Anterior cingulate cortex (tissue), 58 donors: ENCODE measurements at regions not wholly inside any gene's neighbourhood (a gene's known extent, or its start where the extent isn't known, plus 50 kb on each side); places are given as distances from the start of the nearest gene placed in this dataset.
"Not testable (repeated sequence)": the region's sequence is repeated elsewhere in the genome, so short reads cannot be mapped to it uniquely, and the experiment has no call there.

Experiments
- DNase-seq, 58 donors: peaks; one replicate each; lab custom pipeline; 2025; lab: John Stamatoyannopoulos, UW

GRCh38 chr3:16765661-16766060 lies 119.1 kb upstream of the PLCL2 start:
- DNase-seq, result no peak

DNA sequence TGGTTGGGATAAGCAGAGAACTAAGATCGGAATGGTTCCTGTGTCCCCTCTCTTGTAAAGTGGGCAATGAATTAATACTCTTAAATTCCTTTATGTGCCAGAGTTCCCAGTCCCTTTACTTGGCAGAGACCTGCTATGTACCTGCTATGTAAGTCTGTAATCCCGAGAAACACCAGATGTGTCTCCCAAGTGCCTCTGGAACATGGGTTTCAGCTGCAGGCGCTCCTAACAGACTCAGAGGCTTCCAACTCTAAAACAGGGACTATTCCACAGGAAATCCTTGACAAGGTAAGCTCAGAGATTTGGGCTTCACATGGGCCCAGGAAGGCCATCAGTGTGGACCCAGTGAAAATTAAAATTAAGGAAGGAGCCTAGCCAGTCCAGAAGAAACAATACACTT lies 117.7 kb upstream of the PLCL2 start:
- no peak for DNase-seq

DNA sequence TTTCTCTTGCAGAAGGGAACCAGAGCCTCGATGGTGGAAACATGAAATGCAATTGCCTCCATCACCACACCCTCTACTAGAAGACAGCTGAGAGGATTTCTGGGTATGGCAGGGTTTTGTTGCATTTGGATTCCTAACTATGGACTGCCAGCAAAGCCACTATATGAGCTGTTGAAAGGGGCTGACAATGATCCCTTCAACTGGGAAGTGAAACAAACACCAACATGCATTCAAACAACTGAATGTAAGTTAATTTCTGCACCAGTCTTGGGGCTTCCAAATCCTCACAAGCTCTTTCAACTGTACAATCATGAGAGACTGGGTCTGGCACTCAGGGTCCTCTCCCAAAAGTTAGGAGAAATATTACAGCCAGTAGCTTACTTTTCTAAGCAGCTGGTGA lies 116.7 kb upstream of the PLCL2 start:
- DNase-seq, result no peak

DNA sequence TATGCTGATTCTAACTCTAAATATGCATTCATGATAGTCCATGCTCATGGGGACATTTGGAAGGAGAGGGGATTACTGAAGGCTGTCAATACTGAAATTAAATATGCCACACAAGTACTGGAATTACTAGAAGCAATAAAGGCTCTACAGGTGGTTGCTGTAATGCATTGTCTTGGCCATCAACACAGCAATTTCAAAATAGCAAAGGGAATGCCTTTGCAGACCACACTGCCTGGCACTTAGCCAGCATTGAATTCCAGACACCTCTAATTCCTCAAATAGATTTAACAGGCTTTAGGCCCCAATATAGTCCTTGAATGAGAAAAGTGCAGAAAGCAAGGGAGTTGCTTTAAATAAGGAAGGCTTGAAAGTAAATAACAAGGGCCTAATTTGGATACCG lies 115.8 kb upstream of the PLCL2 start:
- no peak for DNase-seq

DNA sequence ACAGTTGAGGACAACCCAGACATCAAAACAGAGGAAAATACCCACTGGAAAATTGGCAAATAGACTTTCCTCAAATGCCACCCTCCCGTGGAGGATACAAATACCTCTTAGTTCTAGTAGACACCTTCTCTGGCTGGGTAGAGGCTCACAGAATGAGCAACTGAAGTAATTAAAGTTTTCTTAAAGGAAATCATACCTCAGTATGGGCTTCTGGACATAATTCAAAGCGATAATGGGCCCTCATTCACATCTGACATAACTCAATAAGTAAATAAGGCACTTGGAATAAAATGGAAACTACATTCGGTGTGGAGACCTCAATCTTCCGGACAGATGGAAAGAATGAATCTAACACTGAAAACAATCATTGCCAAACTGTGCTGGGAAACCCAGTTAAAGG lies 115.2 kb upstream of the PLCL2 start:
- DNase-seq, result no peak

GRCh38 chr3:16770021-16770420 lies 114.7 kb upstream of the PLCL2 start:
- no peak for DNase-seq

GRCh38 chr3:16770792-16771191 lies 114.0 kb upstream of the PLCL2 start:
- DNase-seq, result no peak

- not testable (repeated sequence) for DNase-seq
Observed at GRCh38 chr3:16773594-16773993, 111.2 kb upstream of the PLCL2 start.

DNA sequence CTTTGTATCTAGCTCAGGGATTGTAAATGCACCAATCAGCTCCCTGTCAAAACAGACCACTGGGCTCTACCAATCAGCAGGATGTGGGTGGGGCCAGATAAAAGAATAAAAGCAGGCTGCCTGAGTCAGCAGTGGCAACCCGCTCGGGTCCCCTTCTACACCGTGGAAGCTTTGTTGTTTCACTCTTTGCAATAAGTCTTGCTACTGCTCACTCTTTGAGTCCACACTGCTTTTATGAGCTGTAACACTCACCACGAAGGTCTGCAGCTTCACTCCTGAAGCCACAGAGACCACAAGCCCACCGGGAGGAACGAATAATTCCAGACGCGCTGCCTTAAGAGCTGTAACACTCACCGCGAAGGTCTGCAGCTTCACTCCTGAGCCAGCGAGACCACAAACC lies 110.2 kb upstream of the PLCL2 start:
- not testable (repeated sequence) for DNase-seq

GRCh38 chr3:16784973-16785372 lies 99.8 kb upstream of the PLCL2 start:
- no peak for DNase-seq

DNA sequence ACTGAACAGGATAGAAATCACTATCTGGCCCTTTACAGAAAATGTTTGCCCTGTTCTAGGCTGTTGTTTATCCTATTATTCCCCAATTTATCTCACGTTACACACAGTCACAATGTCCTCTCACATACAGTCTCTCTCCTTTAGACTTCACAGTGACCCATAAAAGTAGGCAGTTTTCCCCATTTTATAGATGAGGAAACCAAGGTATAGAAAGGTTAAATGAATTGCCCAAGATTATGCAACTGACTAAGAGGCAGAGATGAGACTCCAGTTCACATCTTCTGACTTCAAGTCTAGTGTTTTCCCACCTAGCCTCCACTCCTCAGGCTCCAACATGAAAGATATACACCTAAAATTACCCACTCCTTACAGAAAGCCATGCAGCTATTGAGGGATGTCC lies 99.3 kb upstream of the PLCL2 start:
- DNase-seq, result no peak

- no peak for DNase-seq
Observed at GRCh38 chr3:16788440-16789056, 96.2 kb upstream of the PLCL2 start.

DNA sequence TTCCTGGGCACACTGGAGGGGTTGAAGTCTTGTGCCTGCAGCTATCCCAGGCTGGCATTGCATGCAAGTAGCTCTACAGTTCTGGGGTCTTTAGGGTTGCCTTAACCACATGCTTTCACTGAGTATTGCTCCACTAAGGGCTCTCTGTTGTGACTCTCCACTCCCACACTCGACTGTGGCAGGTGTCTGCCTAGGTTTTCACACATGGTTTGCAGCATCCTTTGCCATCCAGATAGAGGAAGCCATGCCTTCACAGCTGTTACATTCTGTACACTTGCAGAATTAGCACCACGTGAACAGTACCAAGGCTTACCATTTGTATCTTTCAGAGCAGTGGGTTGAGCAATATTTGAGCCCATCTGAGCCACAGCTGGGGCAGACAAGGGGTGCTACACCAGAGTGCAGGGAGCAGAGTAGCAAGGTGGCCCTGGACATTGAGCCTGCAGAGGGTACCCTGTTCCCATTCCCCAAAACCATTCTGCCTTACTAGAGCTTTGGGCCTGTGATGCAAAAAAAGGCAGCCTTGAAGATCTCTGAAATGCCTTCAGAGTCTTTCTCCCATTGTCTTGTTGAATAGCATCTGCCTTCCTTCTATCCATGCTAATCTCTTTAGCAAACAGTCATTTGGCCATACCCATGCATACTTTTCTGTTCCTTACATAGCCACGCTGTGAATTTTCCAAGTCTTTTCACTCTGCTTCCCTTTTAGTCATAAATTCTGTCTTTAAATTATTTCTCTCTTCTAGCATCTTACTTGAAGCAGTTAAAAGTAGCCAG lies 95.2 kb upstream of the PLCL2 start:
- DNase-seq, result peak in 1 of 58 donors; percentile 32

- no peak for DNase-seq
Observed at GRCh38 chr3:16790432-16791400, 94.0 kb upstream of the PLCL2 start.

DNA sequence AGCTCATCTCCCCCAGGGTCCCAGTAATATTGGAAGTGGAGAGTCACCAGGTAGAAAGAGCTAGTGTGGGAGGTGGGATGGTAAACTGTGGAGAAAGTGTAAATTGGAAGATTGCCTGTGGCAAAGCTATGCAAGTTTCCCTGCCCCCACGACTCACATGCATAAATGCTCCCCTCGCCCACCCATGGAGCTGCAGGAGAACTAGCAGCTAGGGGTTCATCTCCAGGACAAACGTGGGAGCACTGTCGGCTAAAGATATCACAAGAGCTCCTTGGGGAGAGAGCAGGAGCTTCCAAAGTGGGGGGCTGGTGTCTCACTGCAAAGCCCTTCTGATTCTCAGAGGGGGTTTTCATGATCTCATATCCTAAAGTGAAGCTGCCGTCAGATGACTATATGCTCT lies 91.4 kb upstream of the PLCL2 start:
- no peak for DNase-seq

- no peak for DNase-seq
Observed at GRCh38 chr3:16794257-16794656, 90.5 kb upstream of the PLCL2 start.

- no peak for DNase-seq
Observed at GRCh38 chr3:16795581-16795980, 89.2 kb upstream of the PLCL2 start.

DNA sequence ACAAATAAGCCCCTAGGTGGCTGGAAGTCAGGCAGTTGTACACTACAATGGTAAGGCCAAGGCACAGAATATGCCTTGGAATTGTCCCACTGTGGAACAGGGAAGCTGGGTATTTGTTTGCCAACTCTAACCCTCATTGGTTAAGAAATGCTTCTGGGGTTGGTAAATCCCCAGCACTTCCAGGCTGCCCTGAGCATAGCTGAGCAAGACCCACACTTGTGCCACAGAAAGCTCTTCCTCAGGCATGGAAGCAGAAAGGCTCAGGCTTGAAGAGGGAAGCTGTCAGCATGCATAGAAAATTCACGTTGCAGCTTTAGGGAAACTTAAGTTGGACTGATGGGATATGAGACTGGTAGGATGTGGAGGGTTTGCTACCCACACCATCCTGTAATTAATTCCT lies 86.9 kb upstream of the PLCL2 start:
- no peak for DNase-seq

GRCh38 chr3:16798738-16799137 lies 86.0 kb upstream of the PLCL2 start:
- DNase-seq, result no peak

GRCh38 chr3:16800361-16800760 lies 84.4 kb upstream of the PLCL2 start:
- DNase-seq, result no peak

DNA sequence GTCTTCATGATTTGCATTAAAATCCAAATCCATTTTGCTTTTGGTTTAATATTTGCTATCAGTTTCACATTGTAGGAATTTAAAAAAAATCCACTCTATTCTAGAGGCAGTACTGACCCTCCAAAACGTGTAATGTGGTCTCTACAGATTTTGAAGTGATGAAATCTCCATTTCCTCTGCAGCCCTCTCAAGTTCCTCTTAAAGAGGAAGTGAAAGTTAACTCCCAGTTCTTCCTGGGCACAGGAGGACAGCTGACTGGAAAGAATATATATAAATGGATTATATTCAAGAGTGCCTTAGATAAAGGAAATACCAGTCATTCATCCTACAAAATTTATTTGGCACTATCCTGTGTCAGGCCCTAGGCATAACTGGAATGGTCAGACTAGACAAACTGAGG lies 83.5 kb upstream of the PLCL2 start:
- DNase-seq, result peak in 1 of 58 donors; percentile 48
